ENCODE measurements at regions not wholly inside any gene's neighbourhood (a gene's known extent, or its start where the extent isn't known, plus 50 kb on each side); places are given as distances from the start of the nearest gene placed in this dataset.
A peak's percentile ranks its signal among the peaks of the same experiment; 100 is the strongest.

- H3K9me3 Mint-ChIP-seq, result no peaks in the 10 kb centered on the region
- no peaks in the 10 kb centered on the region for H3K27me3 Mint-ChIP-seq
- no peak overlapping the region for H3K27ac Mint-ChIP-seq
- no peaks in the 10 kb centered on the region for H3K36me3 Mint-ChIP-seq
- ATAC-seq, result no peak
- H3K4me3 Mint-ChIP-seq, result no peak overlapping the region
- no peaks in the 10 kb centered on the region for H3K4me1 Mint-ChIP-seq
Measured at GRCh38 chr4:17366496-17366895, 145.4 kb downstream of the QDPR start.

GRCh38 chr4:17362430-17362829, 149.5 kb downstream of the QDPR start:
- H3K27me3 Mint-ChIP-seq, result no peaks in the 10 kb centered on the region
- H3K36me3 Mint-ChIP-seq, result no peaks in the 10 kb centered on the region
- no peak overlapping the region for H3K4me3 Mint-ChIP-seq
- H3K27ac Mint-ChIP-seq, result no peak overlapping the region
- H3K4me1 Mint-ChIP-seq, result no peaks in the 10 kb centered on the region
- no peak for ATAC-seq
- H3K9me3 Mint-ChIP-seq, result no peaks in the 10 kb centered on the region

- Mint-ChIP-seq H3K4me1 (no peaks in the 10 kb centered on the region), H3K27me3 (no peaks in the 10 kb centered on the region), H3K27ac (no peak overlapping the region), H3K4me3 (no peak overlapping the region), H3K36me3 (no peaks in the 10 kb centered on the region), H3K9me3 (peaks cover 8% of the 10 kb centered on the region)
- no peak for ATAC-seq
Measured at GRCh38 chr4:17358241-17358640, 153.6 kb downstream of the QDPR start.

GRCh38 chr4:17356926-17357325, 155.0 kb downstream of the QDPR start:
- H3K4me3 Mint-ChIP-seq, result no peak overlapping the region
- no peaks in the 10 kb centered on the region for H3K36me3 Mint-ChIP-seq
- peaks cover 8% of the 10 kb centered on the region for H3K9me3 Mint-ChIP-seq
- no peak overlapping the region for H3K27ac Mint-ChIP-seq
- no peaks in the 10 kb centered on the region for H3K27me3 Mint-ChIP-seq
- ATAC-seq, result no peak
- no peaks in the 10 kb centered on the region for H3K4me1 Mint-ChIP-seq

DNA sequence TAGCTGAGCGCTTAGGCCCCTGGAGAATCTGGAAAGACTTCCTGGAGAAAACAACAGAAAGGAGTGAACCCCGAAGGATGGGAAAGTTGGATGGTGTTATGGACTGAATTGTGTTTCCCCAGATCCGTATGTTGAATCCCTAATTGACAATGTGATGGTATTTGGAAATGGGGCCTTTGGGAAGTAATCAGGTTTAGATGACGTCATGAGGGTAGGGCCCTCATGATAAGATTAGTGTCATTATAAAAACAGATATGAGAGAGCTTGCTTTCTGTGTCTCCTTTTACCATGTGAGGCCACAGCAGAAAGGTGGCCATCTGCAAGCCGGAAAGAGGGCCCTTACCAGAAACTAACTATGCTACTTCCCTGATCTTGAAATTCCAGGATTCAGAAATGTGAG, 159.5 kb downstream of the QDPR start:
- no peaks in the 10 kb centered on the region for H3K4me1 Mint-ChIP-seq
- no peak for ATAC-seq
- no peaks in the 10 kb centered on the region for H3K36me3 Mint-ChIP-seq
- no peaks in the 10 kb centered on the region for H3K27me3 Mint-ChIP-seq
- no peak overlapping the region for H3K27ac Mint-ChIP-seq
- peaks cover 8% of the 10 kb centered on the region for H3K9me3 Mint-ChIP-seq
- no peak overlapping the region for H3K4me3 Mint-ChIP-seq

GRCh38 chr4:17347445-17347844, 164.4 kb downstream of the QDPR start:
- no peak overlapping the region for H3K27ac Mint-ChIP-seq
- no peaks in the 10 kb centered on the region for H3K9me3 Mint-ChIP-seq
- H3K36me3 Mint-ChIP-seq, result no peaks in the 10 kb centered on the region
- no peaks in the 10 kb centered on the region for H3K4me1 Mint-ChIP-seq
- H3K27me3 Mint-ChIP-seq, result no peaks in the 10 kb centered on the region
- no peak for ATAC-seq
- H3K4me3 Mint-ChIP-seq, result no peak overlapping the region

- no peaks in the 10 kb centered on the region for H3K36me3 Mint-ChIP-seq
- no peaks in the 10 kb centered on the region for H3K4me1 Mint-ChIP-seq
- H3K27me3 Mint-ChIP-seq, result peaks cover 8% of the 10 kb centered on the region
- no peak overlapping the region for H3K27ac Mint-ChIP-seq
- H3K9me3 Mint-ChIP-seq, result no peaks in the 10 kb centered on the region
- no peak for ATAC-seq
- no peak overlapping the region for H3K4me3 Mint-ChIP-seq
Measured at GRCh38 chr4:17339376-17339775, 172.5 kb downstream of the QDPR start.

DNA sequence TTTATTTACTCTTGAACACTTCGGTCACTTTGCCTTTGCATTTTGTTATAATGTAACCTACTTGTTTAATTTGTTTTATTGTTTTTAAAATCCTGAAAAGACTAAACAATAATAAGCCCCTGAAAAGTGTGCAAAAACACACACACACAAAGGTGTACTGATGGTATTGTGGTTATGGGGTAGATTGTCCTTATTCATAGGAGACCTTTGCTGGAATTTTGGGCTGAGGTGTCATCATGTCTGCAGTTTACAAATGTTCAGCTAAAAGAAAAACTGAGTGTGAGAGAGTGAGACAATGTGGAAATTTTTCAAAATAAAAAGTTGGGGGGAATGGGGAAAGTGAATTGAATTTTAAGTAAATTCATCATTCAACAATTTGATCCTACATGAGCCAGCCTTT, 174.9 kb downstream of the QDPR start:
- no peak for ATAC-seq
- Mint-ChIP-seq H3K36me3 (no peaks in the 10 kb centered on the region), H3K27me3 (peaks cover 8% of the 10 kb centered on the region), H3K9me3 (no peaks in the 10 kb centered on the region), H3K4me1 (no peaks in the 10 kb centered on the region), H3K4me3 (no peak overlapping the region), H3K27ac (no peak overlapping the region)

DNA sequence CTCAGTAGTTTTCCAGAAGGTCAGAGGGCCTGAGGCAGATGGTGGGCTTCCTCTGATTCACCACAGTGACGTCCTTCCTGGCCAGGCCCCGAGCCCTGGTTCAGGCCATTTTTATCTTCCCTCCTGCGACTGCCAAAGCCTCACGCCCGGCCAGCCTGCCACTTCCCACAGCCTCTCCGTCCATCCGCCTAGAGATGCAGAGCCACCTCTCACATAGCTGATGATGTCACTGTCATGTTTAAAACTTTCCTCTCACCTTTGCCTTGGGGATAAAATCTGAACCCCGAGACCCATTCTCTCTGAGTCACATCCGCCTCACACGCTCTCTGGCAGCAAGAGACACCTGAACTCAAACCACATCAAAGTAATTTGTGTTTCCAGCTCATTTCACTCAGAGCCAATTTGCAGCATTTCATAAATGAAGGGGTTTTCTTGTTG, 175.3 kb downstream of the QDPR start:
- H3K4me1 Mint-ChIP-seq, result no peaks in the 10 kb centered on the region
- no peaks in the 10 kb centered on the region for H3K9me3 Mint-ChIP-seq
- ATAC-seq, result peak; percentile 55
- H3K27ac Mint-ChIP-seq, result no peak overlapping the region
- H3K27me3 Mint-ChIP-seq, result peaks cover 8% of the 10 kb centered on the region
- H3K36me3 Mint-ChIP-seq, result no peaks in the 10 kb centered on the region
- H3K4me3 Mint-ChIP-seq, result no peak overlapping the region

DNA sequence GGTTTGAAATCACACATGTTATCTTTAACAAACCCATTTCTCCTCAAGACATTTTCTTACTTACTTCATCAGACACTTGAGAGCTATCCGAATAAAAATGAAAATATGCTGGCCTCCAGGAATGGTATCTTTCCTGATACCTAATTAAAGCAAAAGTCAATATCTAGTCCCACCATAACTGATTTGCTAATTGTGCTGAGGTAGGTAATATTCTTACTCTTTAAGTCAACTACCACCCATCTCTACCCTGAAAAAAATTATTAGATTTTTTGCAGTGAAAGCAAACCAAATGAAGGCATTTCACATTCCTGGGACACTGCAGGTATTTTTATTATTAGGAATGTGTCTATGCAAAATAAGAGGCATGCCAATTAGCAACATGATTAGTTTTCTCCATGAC, 175.8 kb downstream of the QDPR start:
- Mint-ChIP-seq H3K36me3 (no peaks in the 10 kb centered on the region), H3K4me1 (no peaks in the 10 kb centered on the region), H3K27me3 (peaks cover 8% of the 10 kb centered on the region), H3K27ac (no peak overlapping the region), H3K9me3 (peaks cover 3% of the 10 kb centered on the region), H3K4me3 (no peak overlapping the region)
- ATAC-seq, result no peak

GRCh38 chr4:17335371-17335770, 176.5 kb downstream of the QDPR start:
- H3K9me3 Mint-ChIP-seq, result peaks cover 3% of the 10 kb centered on the region
- H3K4me1 Mint-ChIP-seq, result no peaks in the 10 kb centered on the region
- H3K36me3 Mint-ChIP-seq, result no peaks in the 10 kb centered on the region
- H3K4me3 Mint-ChIP-seq, result no peak overlapping the region
- H3K27me3 Mint-ChIP-seq, result peaks cover 8% of the 10 kb centered on the region
- ATAC-seq, result no peak
- H3K27ac Mint-ChIP-seq, result no peak overlapping the region

DNA sequence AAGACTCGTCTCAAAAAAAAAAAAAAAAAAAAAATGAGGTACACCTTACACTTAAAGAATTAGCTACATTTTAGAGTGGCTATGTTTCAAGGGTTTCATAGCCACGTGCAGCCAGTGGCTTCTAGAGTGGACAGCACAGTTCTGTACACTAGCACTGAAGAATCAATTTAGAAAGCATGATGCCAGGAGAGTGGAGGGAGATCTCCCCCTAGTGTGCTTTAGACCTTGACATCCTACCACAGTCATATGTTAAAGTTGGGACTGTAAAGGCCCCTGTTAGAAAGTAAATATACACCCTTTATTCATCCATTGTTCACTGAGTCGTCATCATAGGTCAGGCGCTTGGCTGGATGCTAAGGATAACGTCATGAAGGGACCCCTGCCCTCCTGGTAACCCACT, 179.4 kb downstream of the QDPR start:
- Mint-ChIP-seq H3K36me3 (no peaks in the 10 kb centered on the region), H3K4me1 (no peaks in the 10 kb centered on the region), H3K4me3 (no peak overlapping the region), H3K9me3 (peaks cover 3% of the 10 kb centered on the region), H3K27ac (no peak overlapping the region), H3K27me3 (peaks cover 8% of the 10 kb centered on the region)
- no peak for ATAC-seq

- H3K36me3 Mint-ChIP-seq, result no peaks in the 10 kb centered on the region
- peaks cover 18% of the 10 kb centered on the region for H3K27me3 Mint-ChIP-seq
- no peak overlapping the region for H3K4me3 Mint-ChIP-seq
- no peaks in the 10 kb centered on the region for H3K4me1 Mint-ChIP-seq
- ATAC-seq, result no peak
- H3K9me3 Mint-ChIP-seq, result peaks cover 3% of the 10 kb centered on the region
- no peak overlapping the region for H3K27ac Mint-ChIP-seq
Measured at GRCh38 chr4:17329046-17329445, 182.8 kb downstream of the QDPR start.

GRCh38 chr4:17328141-17328815, 183.6 kb downstream of the QDPR start:
- peaks cover 3% of the 10 kb centered on the region for H3K9me3 Mint-ChIP-seq
- H3K36me3 Mint-ChIP-seq, result no peaks in the 10 kb centered on the region
- H3K27me3 Mint-ChIP-seq, result peaks cover 18% of the 10 kb centered on the region
- no peaks in the 10 kb centered on the region for H3K4me1 Mint-ChIP-seq
- no peak overlapping the region for H3K4me3 Mint-ChIP-seq
- no peak overlapping the region for H3K27ac Mint-ChIP-seq
- ATAC-seq, result no peak

DNA sequence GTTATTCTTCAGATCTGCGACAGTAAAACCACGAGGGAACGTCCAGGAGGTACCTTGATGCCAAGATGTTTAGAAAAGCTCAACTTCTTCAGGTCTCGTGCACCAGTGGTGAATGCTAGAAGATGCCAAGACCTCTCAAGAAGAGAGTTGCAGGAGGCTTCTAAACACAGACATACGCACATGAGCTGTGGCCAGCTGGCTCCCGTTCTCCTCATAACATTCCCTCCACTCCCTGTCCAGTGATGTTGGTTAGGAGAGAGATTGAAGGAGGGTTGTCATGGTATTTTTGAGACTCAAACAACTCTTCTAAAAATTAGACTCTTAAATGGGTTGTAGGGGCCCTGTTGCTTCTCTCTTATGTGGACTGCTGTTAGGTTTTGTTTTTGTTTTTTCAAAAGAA, 184.3 kb downstream of the QDPR start:
- no peaks in the 10 kb centered on the region for H3K4me1 Mint-ChIP-seq
- peaks cover 3% of the 10 kb centered on the region for H3K9me3 Mint-ChIP-seq
- H3K36me3 Mint-ChIP-seq, result no peaks in the 10 kb centered on the region
- ATAC-seq, result no peak
- no peak overlapping the region for H3K4me3 Mint-ChIP-seq
- peaks cover 18% of the 10 kb centered on the region for H3K27me3 Mint-ChIP-seq
- no peak overlapping the region for H3K27ac Mint-ChIP-seq

- Mint-ChIP-seq H3K9me3 (peaks cover 3% of the 10 kb centered on the region), H3K36me3 (no peaks in the 10 kb centered on the region), H3K27ac (no peak overlapping the region), H3K4me3 (no peak overlapping the region), H3K27me3 (peaks cover 18% of the 10 kb centered on the region), H3K4me1 (no peaks in the 10 kb centered on the region)
- no peak for ATAC-seq
Measured at GRCh38 chr4:17326756-17327155, 185.1 kb downstream of the QDPR start.

GRCh38 chr4:17325098-17325497, 186.8 kb downstream of the QDPR start:
- H3K4me1 Mint-ChIP-seq, result no peaks in the 10 kb centered on the region
- H3K36me3 Mint-ChIP-seq, result no peaks in the 10 kb centered on the region
- no peak overlapping the region for H3K4me3 Mint-ChIP-seq
- H3K27ac Mint-ChIP-seq, result no peak overlapping the region
- H3K9me3 Mint-ChIP-seq, result peaks cover 6% of the 10 kb centered on the region
- no peak for ATAC-seq
- H3K27me3 Mint-ChIP-seq, result peaks cover 18% of the 10 kb centered on the region
